A673 (cell line): ENCODE measurements at regions not wholly inside any gene's neighbourhood (a gene's known extent, or its start where the extent isn't known, plus 50 kb on each side); places are given as distances from the start of the nearest gene placed in this dataset.

Experiments
- CTCF ChIP-seq: fragments of 300-800, 200-600 bp; sonication (generic); conservative IDR thresholded peaks from 2 replicates; pipeline ENCODE4 v1.5.1; 2017; ENCODE audit warnings: low read depth, mild to moderate bottlenecking, antibody characterized with exemption, low read length, moderate library complexity, mixed read lengths
- EZH2 ChIP-seq: fragments of 200-600 bp; sonication (generic); IDR thresholded peaks from 2 replicates; pipeline ENCODE4 v1.6.1; 2017; ENCODE audit warnings: borderline replicate concordance, low read depth, mild to moderate bottlenecking, mixed read lengths, antibody characterized with exemption, low read length; ENCODE audit not compliant: poor library complexity, severe bottlenecking

GRCh38 chr22:48556222-48556621, 1271.5 kb downstream of the BRD1 start:
- TF ChIP-seq CTCF (no peak), EZH2 (no peak)
